ENCODE measurements at regions not wholly inside any gene's neighbourhood (a gene's known extent, or its start where the extent isn't known, plus 50 kb on each side); places are given as distances from the start of the nearest gene placed in this dataset.

- TF ChIP-seq CTCF (IDR thresholded peaks at IDR 0.05) (no peak), EZH2 (IDR thresholded peaks at IDR 0.05; ENCODE audit: borderline replicate concordance, insufficient read depth, low read depth, low read length, poor library complexity, severe bottlenecking) (no peak)
Measured at GRCh38 chr5:163345216-163345615, 92.2 kb upstream of the CCNG1 start.

All from B cell (primary cell).